Smooth muscle cell (in vitro differentiated cells): ENCODE measurements at regions not wholly inside any gene's neighbourhood (a gene's known extent, or its start where the extent isn't known, plus 50 kb on each side); places are given as distances from the start of the nearest gene placed in this dataset.

Source experiments
- DNase-seq: peaks from one replicate; lab custom pipeline; 2025; ENCODE audit not compliant: unreplicated experiment; lab: John Stamatoyannopoulos, UW
- H2AFZ ChIP-seq: fragments of 200-600 bp; sonication (generic); 2 replicates; pipeline ENCODE4 v1.6.0; 2016; ENCODE audit warnings: antibody characterized with exemption, low read depth, mild to moderate bottlenecking
- H3F3A ChIP-seq: fragments of 200-600 bp; sonication (generic); 2 replicates; pipeline ENCODE4 v1.6.0; 2017; ENCODE audit warnings: antibody characterized with exemption, low read depth
- H3K27ac ChIP-seq: fragments of 200-600 bp; sonication (generic); 2 replicates; pipeline ENCODE4 v1.5.1; 2016; ENCODE audit warnings: low read depth, mild to moderate bottlenecking
- H3K27me3 ChIP-seq: fragments of 200-600 bp; sonication (generic); 2 replicates; pipeline ENCODE4 v1.6.1; 2016; ENCODE audit warnings: low read depth, mild to moderate bottlenecking
- H3K36me3 ChIP-seq: fragments of 200-600 bp; sonication (generic); 2 replicates; pipeline ENCODE4 v1.5.1; 2016; ENCODE audit warnings: low read depth
- H3K4me1 ChIP-seq: fragments of 200-600 bp; sonication (generic); 2 replicates; pipeline ENCODE4 v1.5.1; 2016; ENCODE audit warnings: low read depth
- H3K4me2 ChIP-seq: fragments of 200-600 bp; sonication (generic); 2 replicates; pipeline ENCODE4 v1.6.0; 2016; ENCODE audit warnings: mild to moderate bottlenecking
- H3K4me3 ChIP-seq: fragments of 200-600 bp; sonication (generic); 2 replicates; pipeline ENCODE4 v1.5.1; 2016; ENCODE audit warnings: mild to moderate bottlenecking
- H3K79me2 ChIP-seq: fragments of 200-600 bp; sonication (generic); 2 replicates; pipeline ENCODE4 v1.6.0; 2016; ENCODE audit warnings: low read depth, mild to moderate bottlenecking
- H3K9ac ChIP-seq: fragments of 200-600 bp; sonication (generic); 2 replicates; pipeline ENCODE4 v1.6.0; 2016; ENCODE audit warnings: low read depth
- H3K9me3 ChIP-seq: fragments of 200-600 bp; sonication (generic); replicated peaks from 2 replicates; pipeline ENCODE4 v1.5.1; 2016; ENCODE audit warnings: low read depth
- H4K20me1 ChIP-seq: fragments of 200-600 bp; sonication (generic); 2 replicates; pipeline ENCODE4 v1.6.0; 2016; ENCODE audit warnings: low read depth
- CTCF ChIP-seq: fragments of 200-600 bp; sonication (generic); IDR thresholded peaks from 2 replicates; pipeline ENCODE4 v1.5.1; 2017; ENCODE audit warnings: borderline replicate concordance, mild to moderate bottlenecking, antibody characterized with exemption; ENCODE audit not compliant: insufficient read depth, poor library complexity, severe bottlenecking
- WGBS: methylation state at CpG from one replicate; pipeline ENCODE4 v1.1.7; 2016; ENCODE audit warnings: low lambda C conversion rate; 5-methylcytosine and 5-hydroxymethylcytosine counted together

GRCh38 chr9:117516676-117517632 is 102.1 kb upstream of the ASTN2 start:
- no peaks in the 10 kb centered on the region for H3F3A ChIP-seq
- H3K4me3 ChIP-seq = no peak overlapping the region
- no peak for DNase-seq
- H3K27me3 ChIP-seq = peaks cover 4% of the 10 kb centered on the region
- no peak for TF ChIP-seq CTCF
- no peak overlapping the region for H3K9ac ChIP-seq
- no peaks in the 10 kb centered on the region for H3K36me3 ChIP-seq
- H3K4me2 ChIP-seq = no peak overlapping the region
- H3K27ac ChIP-seq = no peak overlapping the region
- 89% methylated on average over 4 of the region's 4 CpGs for WGBS
- no peaks in the 10 kb centered on the region for H3K4me1 ChIP-seq
- no peaks in the 10 kb centered on the region for H4K20me1 ChIP-seq
- no peaks in the 10 kb centered on the region for H3K9me3 ChIP-seq
- no peak overlapping the region for H2AFZ ChIP-seq
- no peaks in the 10 kb centered on the region for H3K79me2 ChIP-seq

- Histone ChIP-seq H4K20me1 (no peaks in the 10 kb centered on the region), H3K27me3 (peaks cover 14% of the 10 kb centered on the region), H3K4me3 (no peak overlapping the region), H3K4me1 (no peaks in the 10 kb centered on the region), H3K9ac (no peak overlapping the region), H2AFZ (no peak overlapping the region), H3K9me3 (no peaks in the 10 kb centered on the region), H3F3A (no peaks in the 10 kb centered on the region), H3K36me3 (no peaks in the 10 kb centered on the region), H3K4me2 (no peak overlapping the region), H3K79me2 (no peaks in the 10 kb centered on the region), H3K27ac (no peak overlapping the region)
- 85% methylated on average over 4 of the region's 4 CpGs for WGBS
- DNase-seq = no peak
- TF ChIP-seq CTCF = no peak
These were observed 97.1 kb upstream of the ASTN2 start for GRCh38 chr9:117511852-117512481.

GRCh38 chr9:117496307-117496706 is 81.5 kb upstream of the ASTN2 start:
- H3K27ac ChIP-seq = no peak overlapping the region
- H3F3A ChIP-seq = no peaks in the 10 kb centered on the region
- no peaks in the 10 kb centered on the region for H3K4me1 ChIP-seq
- H3K9ac ChIP-seq = no peak overlapping the region
- H2AFZ ChIP-seq = no peak overlapping the region
- no peaks in the 10 kb centered on the region for H3K9me3 ChIP-seq
- 72% methylated on average over 2 of the region's 2 CpGs for WGBS
- H4K20me1 ChIP-seq = no peaks in the 10 kb centered on the region
- H3K36me3 ChIP-seq = no peaks in the 10 kb centered on the region
- no peak overlapping the region for H3K4me3 ChIP-seq
- TF ChIP-seq CTCF = no peak
- H3K27me3 ChIP-seq = no peaks in the 10 kb centered on the region
- DNase-seq = no peak
- no peak overlapping the region for H3K4me2 ChIP-seq
- H3K79me2 ChIP-seq = no peaks in the 10 kb centered on the region
